Activated CD8-positive, alpha-beta memory T cell treated with anti-CD3 and anti-CD28 coated beads, Interleukin-2, amount 10 ng/mL, durations not matched to agents 7 days and 5 days (primary cell): ENCODE measurements at regions not wholly inside any gene's neighbourhood (a gene's known extent, or its start where the extent isn't known, plus 50 kb on each side); places are given as distances from the start of the nearest gene placed in this dataset.
"Not testable (repeated sequence)": the region's sequence is repeated elsewhere in the genome, so short reads cannot be mapped to it uniquely, and the experiment has no call there.

Experiments used
- ATAC-seq: fragments of 150-1000 bp; cut with Tn5 transposase; one replicate; pipeline ENCODE4 v1.10.0; 2021; ENCODE audit warnings: moderate library complexity
- CTCF ChIA-PET: fragments of 350-600 bp; sonication (Branson Sonifier 250); formaldehyde crosslinking; loops from one replicate; lab custom pipeline; 2021; ENCODE audit warnings: antibody characterized with exemption; lab: Charles Lee
- DNase-seq: peaks from one replicate; pipeline ENCODE4 v3.0.0-alpha.2; 2020
- H3K27ac Mint-ChIP-seq: one replicate; pipeline ENCODE4 v1.8.0; 2021; ENCODE audit warnings: mild to moderate bottlenecking, mixed read lengths
- H3K27me3 Mint-ChIP-seq: one replicate; pipeline ENCODE4 v1.8.0; 2021; ENCODE audit warnings: mixed read lengths
- H3K36me3 Mint-ChIP-seq: one replicate; pipeline ENCODE4 v1.8.0; 2021; ENCODE audit warnings: mild to moderate bottlenecking, mixed read lengths
- H3K4me1 Mint-ChIP-seq: one replicate; pipeline ENCODE4 v1.8.0; 2021; ENCODE audit warnings: mixed read lengths
- H3K4me3 Mint-ChIP-seq: one replicate; pipeline ENCODE4 v1.8.0; 2021; ENCODE audit warnings: mild to moderate bottlenecking, moderate library complexity, mixed read lengths
- H3K9me3 Mint-ChIP-seq: one replicate; pipeline ENCODE4 v1.8.0; 2022; ENCODE audit warnings: low read depth, mixed read lengths

DNA sequence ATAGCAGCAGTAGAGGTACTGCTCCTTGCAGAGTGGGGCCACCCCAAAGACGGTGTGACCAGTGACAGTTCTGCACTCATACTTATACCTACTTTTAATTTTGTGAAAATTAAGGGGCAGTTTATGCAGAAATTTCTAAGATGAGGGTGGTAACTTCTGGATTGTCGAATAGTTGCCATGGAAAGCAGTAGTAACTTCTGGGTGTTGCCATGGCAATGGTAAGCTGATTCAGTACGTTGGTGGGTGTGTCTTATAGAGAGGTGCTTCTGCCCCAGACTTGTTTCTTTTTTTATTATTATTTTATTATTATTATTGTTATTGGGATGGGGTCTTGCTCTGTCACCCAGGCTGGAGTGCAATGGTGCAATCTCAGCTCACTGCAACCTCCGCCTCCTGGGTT is 82.8 kb upstream of the L3MBTL4 start:
- DNase-seq (no peak), ATAC-seq (no peak)
- Mint-ChIP-seq H3K36me3 (no peaks in the 10 kb centered on the region), H3K9me3 (peaks cover 5% of the 10 kb centered on the region), H3K27ac (no peak overlapping the region), H3K4me3 (no peak overlapping the region), H3K4me1 (no peaks in the 10 kb centered on the region), H3K27me3 (no peaks in the 10 kb centered on the region)
- CTCF ChIA-PET = no interaction called here

DNA sequence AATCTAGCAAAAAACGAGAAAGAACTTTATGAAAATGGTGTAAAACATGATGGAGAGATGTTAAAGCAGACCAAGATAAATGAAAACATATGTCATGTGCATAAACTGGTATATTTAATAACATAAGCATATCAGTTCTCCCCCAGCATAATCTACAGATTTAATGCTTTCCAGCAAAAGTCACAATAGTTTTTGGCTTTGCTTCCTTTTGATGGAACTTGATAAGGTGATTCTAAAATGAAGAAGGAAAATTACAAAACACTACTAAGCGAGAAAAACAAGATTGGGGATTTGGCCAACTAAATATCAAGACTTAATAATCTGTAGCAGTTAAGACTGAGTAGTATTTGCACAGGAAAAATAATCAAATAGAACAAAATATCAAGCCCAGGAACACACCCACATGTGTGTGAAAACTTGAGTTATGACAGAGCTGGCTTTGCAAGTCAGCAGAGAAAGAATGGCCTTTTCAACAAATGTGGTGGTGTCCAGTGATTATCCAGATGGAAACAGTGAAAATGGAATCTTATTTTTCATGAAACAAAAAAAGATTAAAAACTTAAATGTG is 83.7 kb upstream of the L3MBTL4 start:
- ATAC-seq (no peak), DNase-seq (no peak)
- H3K9me3 Mint-ChIP-seq = peaks cover 2% of the 10 kb centered on the region
- H3K27ac Mint-ChIP-seq = no peak overlapping the region
- H3K4me3 Mint-ChIP-seq = no peak overlapping the region
- CTCF ChIA-PET = no interaction called here
- H3K36me3 Mint-ChIP-seq = no peaks in the 10 kb centered on the region
- no peaks in the 10 kb centered on the region for H3K27me3 Mint-ChIP-seq
- H3K4me1 Mint-ChIP-seq = no peaks in the 10 kb centered on the region

DNA sequence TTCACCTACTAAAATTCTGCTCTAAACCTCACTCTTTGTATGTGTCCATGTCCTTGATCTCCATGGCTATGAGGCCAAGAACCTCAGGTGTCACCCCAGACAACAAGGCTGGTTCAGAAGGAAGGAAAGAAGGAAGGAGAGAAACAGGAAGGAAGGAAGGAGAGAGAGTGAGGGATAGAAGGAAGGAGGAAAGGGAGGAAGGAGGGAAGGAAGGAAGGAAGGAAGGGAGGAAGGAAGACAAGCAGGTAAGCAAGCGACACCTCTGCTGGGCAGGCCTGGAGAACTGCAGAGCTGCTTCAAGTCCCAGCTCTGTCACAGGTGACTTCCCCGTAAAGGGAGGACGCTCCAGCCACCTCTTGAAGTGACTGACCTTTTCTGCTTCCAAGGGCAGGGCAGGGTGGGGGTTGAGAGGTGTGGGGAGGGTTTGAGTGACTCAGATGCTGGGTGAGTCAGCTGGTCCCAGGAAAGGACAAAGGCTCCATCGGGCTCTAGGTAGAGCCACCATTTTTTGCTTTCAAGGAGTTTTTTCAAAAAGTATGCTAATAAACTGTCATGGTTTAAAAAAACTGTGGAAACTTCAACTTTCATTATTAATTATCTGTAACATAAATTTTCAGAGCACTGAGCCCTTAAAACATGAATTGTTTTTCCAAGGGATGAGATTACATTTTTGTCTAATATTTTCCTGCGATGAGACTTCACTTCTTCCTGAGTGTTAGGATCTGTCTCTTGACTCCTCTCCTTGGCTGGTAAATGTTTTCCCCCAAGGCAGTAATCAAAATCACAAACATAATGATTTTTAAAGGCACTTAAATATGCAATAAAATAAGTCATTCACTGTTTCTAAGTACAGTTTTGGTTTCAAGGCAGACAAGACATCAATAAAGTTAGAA is 90.1 kb upstream of the L3MBTL4 start:
- DNase-seq (no peak), ATAC-seq (no peak)
- H3K27me3 Mint-ChIP-seq = no peaks in the 10 kb centered on the region
- no peak overlapping the region for H3K4me3 Mint-ChIP-seq
- no peaks in the 10 kb centered on the region for H3K36me3 Mint-ChIP-seq
- H3K9me3 Mint-ChIP-seq = peaks cover 13% of the 10 kb centered on the region
- CTCF ChIA-PET = no interaction called here
- H3K4me1 Mint-ChIP-seq = no peaks in the 10 kb centered on the region
- no peak overlapping the region for H3K27ac Mint-ChIP-seq

DNA sequence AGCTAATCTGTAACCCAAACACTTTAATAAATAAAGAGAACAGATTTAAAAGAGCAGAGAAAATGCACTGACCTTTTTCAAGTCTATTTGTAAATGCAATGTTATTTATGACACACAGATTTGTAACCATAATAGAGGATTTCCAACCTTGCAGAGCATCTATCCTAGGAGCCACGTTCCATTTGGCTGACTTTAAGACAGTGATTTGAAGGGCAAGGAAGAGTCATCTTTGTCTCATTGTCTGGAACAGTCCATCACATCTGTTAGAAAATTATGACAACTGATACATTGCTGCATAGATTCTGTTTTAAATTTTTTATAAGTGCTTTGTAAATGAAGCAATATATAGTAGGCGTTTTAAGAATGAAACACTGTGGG is 90.8 kb upstream of the L3MBTL4 start:
- no peak for DNase-seq
- Mint-ChIP-seq H3K27ac (no peak overlapping the region), H3K36me3 (no peaks in the 10 kb centered on the region), H3K27me3 (no peaks in the 10 kb centered on the region), H3K4me3 (no peak overlapping the region), H3K9me3 (peaks cover 13% of the 10 kb centered on the region), H3K4me1 (no peaks in the 10 kb centered on the region)
- ATAC-seq = no peak
- CTCF ChIA-PET = no interaction called here

DNA sequence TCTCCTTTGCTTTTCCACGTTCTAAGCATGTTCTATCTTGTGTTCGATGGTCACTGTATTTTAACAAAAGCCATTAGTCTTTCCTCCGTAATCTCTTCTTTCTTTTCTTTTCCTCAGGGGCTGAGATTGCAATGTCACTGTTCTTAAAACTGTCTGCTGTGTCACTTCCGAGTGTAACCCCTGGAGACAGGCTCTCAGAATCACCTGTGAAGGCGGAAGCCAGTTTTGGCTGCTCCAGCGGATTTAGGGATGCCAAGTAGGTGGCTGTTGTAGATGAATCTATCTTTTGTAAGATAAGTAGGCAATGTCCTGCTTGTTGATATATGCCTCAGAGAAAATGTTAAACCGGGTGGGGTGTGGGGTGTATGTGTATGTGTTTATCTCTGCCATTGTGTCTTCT is 94.7 kb upstream of the L3MBTL4 start:
- no peak for ATAC-seq
- CTCF ChIA-PET = no interaction called here
- DNase-seq = no peak
- H3K27me3 Mint-ChIP-seq = no peaks in the 10 kb centered on the region
- H3K4me3 Mint-ChIP-seq = no peak overlapping the region
- H3K4me1 Mint-ChIP-seq = no peaks in the 10 kb centered on the region
- no peak overlapping the region for H3K27ac Mint-ChIP-seq
- no peaks in the 10 kb centered on the region for H3K36me3 Mint-ChIP-seq
- peaks cover 18% of the 10 kb centered on the region for H3K9me3 Mint-ChIP-seq

DNA sequence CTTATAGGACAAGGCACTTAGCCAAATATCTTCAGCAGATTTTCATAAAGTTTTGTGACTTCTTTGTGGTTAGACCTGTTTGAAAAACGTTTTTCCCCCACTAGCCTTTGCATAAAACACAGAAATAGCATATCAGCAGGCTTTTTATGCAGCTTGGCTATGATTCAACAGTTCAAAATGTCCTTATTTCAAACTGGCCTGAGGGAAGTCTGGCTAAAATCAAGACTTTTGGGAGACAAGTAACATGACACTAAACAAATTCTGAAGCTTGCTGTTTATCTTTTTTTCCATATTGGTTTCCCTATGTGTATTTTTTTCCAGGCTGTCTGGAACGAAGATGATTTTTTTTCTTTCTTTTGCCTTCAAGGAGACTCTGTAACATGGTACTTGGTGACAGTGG is 95.1 kb upstream of the L3MBTL4 start:
- Mint-ChIP-seq H3K27ac (no peak overlapping the region), H3K36me3 (no peaks in the 10 kb centered on the region), H3K4me3 (no peak overlapping the region), H3K4me1 (no peaks in the 10 kb centered on the region), H3K27me3 (no peaks in the 10 kb centered on the region), H3K9me3 (peaks cover 18% of the 10 kb centered on the region)
- CTCF ChIA-PET = no interaction called here
- ATAC-seq (no peak), DNase-seq (no peak)

DNA sequence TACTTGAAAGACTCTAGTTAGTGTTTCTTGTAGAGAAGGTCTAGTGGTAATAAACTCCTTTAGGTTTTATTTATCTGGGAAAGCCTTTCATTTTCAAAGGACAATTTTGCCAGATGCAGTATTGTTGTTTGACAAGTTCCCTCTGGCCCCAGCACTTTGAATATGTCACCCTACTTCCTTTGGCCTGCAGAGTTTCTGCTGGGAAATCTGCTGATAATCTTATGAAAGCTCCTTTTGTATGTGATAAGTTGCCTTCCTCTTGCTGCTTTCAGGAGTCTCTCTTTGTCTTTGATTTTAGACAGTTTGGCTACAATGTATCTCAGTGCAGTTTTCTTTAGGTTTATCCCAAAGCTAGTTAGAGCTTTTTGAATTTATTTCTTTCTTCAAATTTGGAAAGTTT is 106.2 kb upstream of the L3MBTL4 start:
- CTCF ChIA-PET = interaction anchor here (1.3 kb wide), 2 partner anchors 642 to 652 kb away, joined by 3 read pairs; no protein-coding TSS in a partner anchor
- Mint-ChIP-seq H3K27me3 (no peaks in the 10 kb centered on the region), H3K4me1 (no peaks in the 10 kb centered on the region), H3K27ac (no peak overlapping the region), H3K4me3 (no peak overlapping the region), H3K36me3 (no peaks in the 10 kb centered on the region), H3K9me3 (peaks cover 11% of the 10 kb centered on the region)
- DNase-seq (no peak), ATAC-seq (no peak)

DNA sequence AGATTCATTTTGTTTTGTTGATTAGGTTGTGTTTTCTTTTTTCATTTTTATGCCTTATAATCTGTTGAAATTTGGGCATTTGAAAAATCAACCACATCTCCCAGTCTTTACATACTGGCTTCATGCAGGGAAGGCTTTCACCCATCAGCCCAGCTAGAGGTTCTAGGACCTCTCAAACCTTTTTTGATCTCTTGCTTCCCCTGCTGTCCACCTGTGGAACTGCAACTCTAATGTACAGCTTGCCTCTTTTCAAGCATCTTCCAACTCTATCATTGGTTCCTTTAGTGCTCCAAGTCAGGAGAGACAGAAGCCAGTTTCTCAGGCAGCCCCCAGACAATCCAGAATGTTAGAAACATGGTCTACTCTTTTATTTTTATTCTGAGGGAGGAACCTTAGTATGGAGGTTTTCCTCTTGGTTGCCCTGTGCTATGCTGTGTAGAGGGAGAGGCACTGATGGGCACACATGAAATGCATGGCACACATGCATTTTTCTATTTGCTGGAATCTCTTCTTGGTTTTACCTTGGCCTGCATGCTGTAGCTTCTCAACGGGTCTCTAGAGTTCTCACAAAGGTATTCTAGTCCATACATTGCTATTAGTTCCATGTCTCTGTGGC is 107.2 kb upstream of the L3MBTL4 start:
- Mint-ChIP-seq H3K4me3 (no peak overlapping the region), H3K4me1 (no peaks in the 10 kb centered on the region), H3K9me3 (peaks cover 11% of the 10 kb centered on the region), H3K36me3 (no peaks in the 10 kb centered on the region), H3K27ac (no peak overlapping the region), H3K27me3 (no peaks in the 10 kb centered on the region)
- CTCF ChIA-PET = interaction anchor here (1.3 kb wide), 2 partner anchors 643 to 653 kb away, joined by 3 read pairs; no protein-coding TSS in a partner anchor
- no peak for ATAC-seq
- DNase-seq = no peak

DNA sequence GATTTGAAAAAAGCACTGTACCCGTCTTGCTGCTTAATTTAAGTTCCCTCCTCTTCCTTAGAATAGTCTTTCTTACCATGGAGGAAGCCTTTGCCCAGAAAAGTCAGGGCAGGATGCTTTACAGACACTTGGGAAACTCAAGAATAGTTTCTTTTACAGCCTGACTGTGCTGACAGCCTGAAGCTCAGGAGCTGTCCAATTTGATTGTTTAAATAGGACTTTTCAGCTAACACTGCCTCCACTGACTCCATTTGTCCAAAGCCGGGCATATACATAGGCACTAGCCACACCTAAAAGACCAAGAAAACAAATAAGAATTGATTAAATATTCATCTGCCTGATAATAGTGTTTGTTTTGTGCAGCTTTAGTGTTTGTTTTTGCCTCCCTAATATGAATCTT is 110.9 kb upstream of the L3MBTL4 start:
- no peak for DNase-seq
- H3K4me1 Mint-ChIP-seq = no peaks in the 10 kb centered on the region
- H3K36me3 Mint-ChIP-seq = no peaks in the 10 kb centered on the region
- CTCF ChIA-PET = no interaction called here
- H3K27me3 Mint-ChIP-seq = no peaks in the 10 kb centered on the region
- no peak overlapping the region for H3K27ac Mint-ChIP-seq
- no peak overlapping the region for H3K4me3 Mint-ChIP-seq
- no peak for ATAC-seq
- peaks cover 21% of the 10 kb centered on the region for H3K9me3 Mint-ChIP-seq

DNA sequence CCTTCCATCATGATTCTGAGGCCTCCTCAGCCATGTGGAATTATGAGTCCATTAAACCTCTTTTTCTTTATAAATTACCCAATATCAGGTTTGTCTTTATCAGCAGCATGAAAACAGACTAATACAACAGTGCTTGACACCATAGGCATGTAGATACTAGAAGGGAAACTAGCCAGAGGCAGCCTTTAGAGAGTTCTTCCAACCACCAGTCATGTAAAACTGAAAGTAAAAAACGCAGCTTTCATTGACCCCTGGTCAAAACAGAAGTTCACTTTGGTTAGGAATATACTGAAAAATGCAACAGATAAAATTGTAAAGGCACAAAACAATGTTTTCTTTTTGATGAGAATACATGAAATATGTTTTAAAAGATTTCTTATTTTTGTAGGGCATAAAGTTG is 122.8 kb upstream of the L3MBTL4 start:
- no peak for ATAC-seq
- H3K27me3 Mint-ChIP-seq = no peaks in the 10 kb centered on the region
- H3K27ac Mint-ChIP-seq = no peak overlapping the region
- no peak for DNase-seq
- CTCF ChIA-PET = no interaction called here
- no peak overlapping the region for H3K4me3 Mint-ChIP-seq
- no peaks in the 10 kb centered on the region for H3K4me1 Mint-ChIP-seq
- H3K9me3 Mint-ChIP-seq = no peaks in the 10 kb centered on the region
- no peaks in the 10 kb centered on the region for H3K36me3 Mint-ChIP-seq

DNA sequence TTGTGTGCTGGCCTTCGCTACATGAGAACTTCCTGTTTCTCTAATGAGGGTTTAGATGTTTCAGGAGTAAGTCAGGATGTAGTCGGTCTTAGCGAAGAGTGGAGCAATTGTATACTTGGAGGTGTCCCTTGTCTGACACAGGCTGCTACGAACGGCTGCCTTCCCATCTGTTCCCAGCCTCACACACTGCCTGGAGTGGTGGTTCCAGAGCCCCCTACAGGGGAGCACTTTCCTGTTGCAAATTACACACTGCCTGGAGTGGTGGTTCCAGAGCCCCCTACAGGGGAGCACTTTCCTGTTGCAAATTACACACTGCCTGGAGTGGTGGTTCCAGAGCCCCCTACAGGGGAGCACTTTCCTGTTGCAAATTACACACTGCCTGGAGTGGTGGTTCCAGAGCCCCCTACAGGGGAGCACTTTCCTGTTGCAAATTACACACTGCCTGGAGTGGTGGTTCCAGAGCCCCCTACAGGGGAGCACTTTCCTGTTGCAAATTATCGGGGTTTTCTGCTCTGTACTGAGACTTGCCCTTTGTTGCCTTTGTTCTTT is 126.5 kb upstream of the L3MBTL4 start:
- CTCF ChIA-PET, H3K4me1 Mint-ChIP-seq, H3K36me3 Mint-ChIP-seq, H3K4me3 Mint-ChIP-seq, DNase-seq, ATAC-seq, H3K27me3 Mint-ChIP-seq, H3K9me3 Mint-ChIP-seq, H3K27ac Mint-ChIP-seq: not testable (repeated sequence)

DNA sequence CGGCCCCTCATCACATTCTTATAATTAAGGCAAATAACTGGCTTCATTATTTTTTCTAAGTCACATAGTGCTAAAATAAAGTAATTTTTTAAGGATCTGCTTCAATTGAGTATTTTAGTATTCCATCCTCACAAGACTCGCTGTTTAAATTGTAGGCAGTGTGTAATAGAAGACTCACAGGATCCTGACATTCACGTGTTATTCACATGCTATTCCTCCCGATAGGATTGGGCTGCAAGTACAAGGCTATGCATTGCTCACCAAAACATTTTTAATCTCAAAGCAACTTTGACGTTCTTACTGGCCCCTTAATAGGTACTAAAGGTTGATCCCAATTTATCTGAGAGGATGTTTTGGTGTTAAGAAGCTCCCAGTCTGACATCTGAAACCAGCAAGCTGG is 127.6 kb upstream of the L3MBTL4 start:
- no peaks in the 10 kb centered on the region for H3K27me3 Mint-ChIP-seq
- no peak overlapping the region for H3K27ac Mint-ChIP-seq
- H3K4me1 Mint-ChIP-seq = no peaks in the 10 kb centered on the region
- CTCF ChIA-PET = interaction anchor here (0.9 kb wide), 1 partner anchor 73 kb away, joined by 6 read pairs; no protein-coding TSS in a partner anchor
- ATAC-seq (no peak), DNase-seq (no peak)
- H3K4me3 Mint-ChIP-seq = no peak overlapping the region
- H3K36me3 Mint-ChIP-seq = no peaks in the 10 kb centered on the region
- H3K9me3 Mint-ChIP-seq = no peaks in the 10 kb centered on the region

DNA sequence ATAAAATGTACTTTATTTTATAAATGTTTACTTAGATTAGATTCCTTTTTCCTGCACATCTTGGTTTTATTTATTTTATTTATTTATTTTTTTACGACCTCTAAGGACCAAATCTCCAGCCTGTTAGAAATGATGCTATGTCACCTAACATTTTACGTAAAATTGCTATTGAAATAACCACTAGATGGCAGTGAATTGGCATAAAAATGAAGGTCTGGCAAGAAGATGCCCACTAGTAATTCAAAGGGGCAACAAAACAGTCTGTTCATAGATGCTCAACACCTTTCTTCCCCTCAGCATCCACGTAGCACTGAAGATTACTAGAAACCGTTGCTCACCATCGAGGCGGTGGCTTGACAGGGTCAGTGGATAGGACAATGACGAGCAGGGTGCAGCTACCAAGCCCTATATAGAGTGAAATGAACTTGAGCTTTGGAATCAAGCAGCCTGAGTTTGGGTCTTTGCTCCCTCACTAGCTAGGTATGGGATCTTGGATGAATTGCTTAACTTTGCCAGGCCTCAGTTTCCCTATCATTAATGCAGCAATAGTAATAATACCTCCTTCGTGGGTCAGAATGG is 128.7 kb upstream of the L3MBTL4 start:
- H3K36me3 Mint-ChIP-seq = no peaks in the 10 kb centered on the region
- ATAC-seq (no peak), DNase-seq (no peak)
- no peaks in the 10 kb centered on the region for H3K4me1 Mint-ChIP-seq
- H3K4me3 Mint-ChIP-seq = no peak overlapping the region
- no peaks in the 10 kb centered on the region for H3K27me3 Mint-ChIP-seq
- CTCF ChIA-PET = no interaction called here
- H3K9me3 Mint-ChIP-seq = no peaks in the 10 kb centered on the region
- no peak overlapping the region for H3K27ac Mint-ChIP-seq
